ENCODE measurements at regions not wholly inside any gene's neighbourhood (a gene's known extent, or its start where the extent isn't known, plus 50 kb on each side); places are given as distances from the start of the nearest gene placed in this dataset.

DNA sequence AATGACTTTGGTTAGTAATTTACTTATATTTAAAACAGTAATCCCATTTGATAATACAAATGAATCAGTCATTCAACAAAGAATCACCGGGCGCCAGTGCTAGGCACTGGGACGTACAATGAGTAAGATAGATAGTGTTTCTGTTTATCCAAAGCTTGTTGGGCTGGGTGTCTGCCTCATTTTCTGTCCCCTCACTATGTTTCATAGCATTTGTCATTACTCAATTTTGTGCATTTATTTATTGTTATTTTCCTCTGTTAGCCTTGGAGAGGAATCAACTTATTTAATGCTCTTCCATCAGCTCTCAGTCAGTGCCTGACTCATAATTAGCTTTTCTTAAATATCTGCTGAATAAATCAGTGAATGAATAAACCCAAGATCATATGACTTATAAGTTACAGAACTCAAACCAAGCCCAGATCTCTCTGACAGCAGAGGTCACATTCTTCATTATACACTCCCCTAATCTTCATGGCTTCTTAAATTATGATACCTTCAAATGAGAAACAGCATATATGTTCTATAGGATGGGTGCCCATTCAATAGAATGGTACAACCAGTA lies 86.2 kb downstream of the TSPAN8 start:
- no peaks in the 10 kb centered on the region for H3K4me1 ChIP-seq (ENCODE audit: insufficient read depth, low read length)
- no peaks in the 10 kb centered on the region for H3K9me3 ChIP-seq (ENCODE audit: control insufficient read depth, low read depth, low read length)
- Mint-ChIP-seq H3K27ac (no peak overlapping the region), H3K36me3 (ENCODE audit: insufficient read depth in 1 of 3, low read depth in 3 of 3) (peaks cover 0 to 3% (median 0%) of the 10 kb centered on the region in 3 experiments; a peak in 2 of 7 replicates), H3K27me3 (ENCODE audit: low read depth) (no peaks in the 10 kb centered on the region), H3K4me3 (no peak overlapping the region), H3K9me3 (peaks cover 0 to 3% of the 10 kb centered on the region in 2 experiments; a peak in 3 of 5 replicates), H3K4me1 (peaks cover 3 to 4% of the 10 kb centered on the region in 2 experiments; a peak in 3 of 4 replicates)
- no peak overlapping the region for H2AK5ac ChIP-seq (ENCODE audit: insufficient read length, low read length)
- H2BK20ac ChIP-seq (ENCODE audit: low read depth, low read length, poor library complexity, severe bottlenecking): no peak overlapping the region
- no peaks in the 10 kb centered on the region for H3K79me1 ChIP-seq (ENCODE audit: insufficient read depth, low read depth, low read length, poor library complexity, severe bottlenecking)
- H4K20me1 ChIP-seq (ENCODE audit: control insufficient read depth, insufficient read depth, insufficient read length): no peaks in the 10 kb centered on the region
- H3T11ph ChIP-seq (ENCODE audit: low read length): no peak overlapping the region
- no peak overlapping the region for H4K91ac ChIP-seq (ENCODE audit: insufficient read length, low read depth, low read length)
- H3K18ac ChIP-seq (ENCODE audit: insufficient read length, low read depth, low read length): no peak overlapping the region
- H3K27ac ChIP-seq (ENCODE audit: insufficient read length, low read depth, low read length): no peak overlapping the region
- no peak overlapping the region for H2BK12ac ChIP-seq (ENCODE audit: insufficient read length, low read depth, low read length)
- DNase-seq: no peak
- TF ChIP-seq, protein P1, sequence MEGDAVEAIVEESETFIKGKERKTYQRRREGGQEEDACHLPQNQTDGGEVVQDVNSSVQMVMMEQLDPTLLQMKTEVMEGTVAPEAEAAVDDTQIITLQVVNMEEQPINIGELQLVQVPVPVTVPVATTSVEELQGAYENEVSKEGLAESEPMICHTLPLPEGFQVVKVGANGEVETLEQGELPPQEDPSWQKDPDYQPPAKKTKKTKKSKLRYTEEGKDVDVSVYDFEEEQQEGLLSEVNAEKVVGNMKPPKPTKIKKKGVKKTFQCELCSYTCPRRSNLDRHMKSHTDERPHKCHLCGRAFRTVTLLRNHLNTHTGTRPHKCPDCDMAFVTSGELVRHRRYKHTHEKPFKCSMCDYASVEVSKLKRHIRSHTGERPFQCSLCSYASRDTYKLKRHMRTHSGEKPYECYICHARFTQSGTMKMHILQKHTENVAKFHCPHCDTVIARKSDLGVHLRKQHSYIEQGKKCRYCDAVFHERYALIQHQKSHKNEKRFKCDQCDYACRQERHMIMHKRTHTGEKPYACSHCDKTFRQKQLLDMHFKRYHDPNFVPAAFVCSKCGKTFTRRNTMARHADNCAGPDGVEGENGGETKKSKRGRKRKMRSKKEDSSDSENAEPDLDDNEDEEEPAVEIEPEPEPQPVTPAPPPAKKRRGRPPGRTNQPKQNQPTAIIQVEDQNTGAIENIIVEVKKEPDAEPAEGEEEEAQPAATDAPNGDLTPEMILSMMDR (conservative IDR thresholded peaks at IDR 0.05): no peak
- no peak overlapping the region for H2AFZ ChIP-seq (ENCODE audit: low read length)
- no peak overlapping the region for H4K8ac ChIP-seq (replicated peaks; ENCODE audit: insufficient read length, low read depth, low read length)
- H3K23me2 ChIP-seq (ENCODE audit: insufficient read length, low read depth, low read length, poor library complexity, severe bottlenecking): no peaks in the 10 kb centered on the region
- H2BK120ac ChIP-seq (ENCODE audit: low read depth, low read length, poor library complexity, severe bottlenecking): no peak overlapping the region
- H2BK5ac ChIP-seq (ENCODE audit: insufficient read length, low read length): no peak overlapping the region
- no peak overlapping the region for H2BK15ac ChIP-seq (ENCODE audit: low read depth, low read length)
- H3K79me2 ChIP-seq (ENCODE audit: insufficient read depth, low read length): no peaks in the 10 kb centered on the region
- no peak overlapping the region for H3K23ac ChIP-seq (ENCODE audit: insufficient read length, low read depth, low read length)
- WGBS (ENCODE audit: extremely low coverage, insufficient read length, low lambda C conversion rate): no CpG with 5 or more reads among the region's 3 CpGs
- H4K5ac ChIP-seq (ENCODE audit: insufficient read length, low read depth, low read length): no peak overlapping the region
- no peak overlapping the region for H3K14ac ChIP-seq (ENCODE audit: insufficient read depth, low read length)
- H3K4ac ChIP-seq (ENCODE audit: low read depth, low read length): no peak overlapping the region
- no peak overlapping the region for H3K56ac ChIP-seq (ENCODE audit: insufficient read length, low read depth, low read length)
- H3K9ac ChIP-seq (ENCODE audit: extremely low read depth, insufficient read length, low read length): no peak overlapping the region
- no peaks in the 10 kb centered on the region for H3K27me3 ChIP-seq (ENCODE audit: insufficient read depth, low read length)
- H3K4me2 ChIP-seq (ENCODE audit: insufficient read depth, insufficient read length, low read length): no peak overlapping the region

Measured in H9 (cell line).